ENCODE measurements at regions not wholly inside any gene's neighbourhood (a gene's known extent, or its start where the extent isn't known, plus 50 kb on each side); places are given as distances from the start of the nearest gene placed in this dataset.
A peak's percentile ranks its signal among the peaks of the same experiment; 100 is the strongest.

DNA sequence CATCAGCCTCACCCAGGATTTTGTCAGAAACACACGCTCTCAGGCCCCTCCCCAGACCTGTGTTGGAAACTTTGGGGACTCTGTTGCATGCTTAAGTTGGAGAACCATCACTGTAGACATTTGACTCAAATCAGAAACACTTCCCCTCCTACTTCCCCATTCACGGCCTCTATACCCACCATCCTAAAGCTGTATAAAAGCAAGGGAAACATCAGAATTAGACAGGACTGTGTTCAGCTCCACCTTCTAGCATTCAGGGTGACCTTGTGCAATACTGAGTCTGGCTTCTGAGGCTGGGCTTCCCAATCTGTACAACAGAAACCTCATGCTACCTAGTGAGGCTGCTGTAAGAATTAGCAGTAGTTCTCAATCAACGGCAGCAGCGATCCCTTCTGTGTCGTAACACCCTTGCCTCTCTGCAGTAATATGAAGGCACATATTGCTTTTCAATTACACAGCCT, 252.3 kb downstream of the LY86 start:
- no peak for DNase-seq

DNA sequence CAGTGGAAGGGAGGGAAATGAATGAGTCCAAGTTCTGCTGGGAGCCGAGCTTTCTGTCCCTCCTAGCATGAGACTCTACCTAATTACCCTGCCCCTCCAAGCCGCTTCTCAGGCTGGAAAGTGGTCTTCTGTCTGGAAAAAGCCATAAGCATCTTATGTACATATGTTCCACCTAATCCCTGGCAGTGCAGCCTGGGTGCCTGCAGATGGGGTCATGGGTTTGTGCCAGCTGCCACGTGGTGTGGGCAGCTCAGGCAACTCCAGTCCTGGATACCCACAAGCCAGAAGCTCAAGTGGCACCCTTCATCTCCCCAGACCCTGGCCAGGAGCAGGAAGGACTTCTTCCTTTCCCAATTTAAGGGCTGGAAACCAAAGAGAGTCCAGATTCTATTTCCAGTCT, 253.1 kb downstream of the LY86 start:
- no peak for DNase-seq

DNA sequence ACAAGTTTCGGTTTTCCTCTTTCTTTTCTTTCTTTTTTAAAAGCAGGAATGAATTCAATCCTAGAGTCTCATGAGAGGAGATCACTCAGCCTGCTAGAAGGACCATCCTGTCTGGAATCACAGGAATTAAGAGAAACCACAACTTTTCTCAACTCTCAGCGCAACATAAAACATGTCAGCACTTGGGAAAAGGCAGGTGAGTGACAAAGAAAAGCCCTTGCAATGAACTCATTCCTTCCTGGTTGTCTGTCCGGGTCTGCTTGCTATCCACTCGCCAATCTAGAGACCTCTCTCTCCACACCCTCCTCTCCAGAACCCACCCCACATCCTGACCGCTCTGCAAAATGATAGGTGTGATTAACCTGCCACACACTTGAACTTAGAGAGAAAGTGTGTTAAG, 253.8 kb downstream of the LY86 start:
- DNase-seq: no peak

DNA sequence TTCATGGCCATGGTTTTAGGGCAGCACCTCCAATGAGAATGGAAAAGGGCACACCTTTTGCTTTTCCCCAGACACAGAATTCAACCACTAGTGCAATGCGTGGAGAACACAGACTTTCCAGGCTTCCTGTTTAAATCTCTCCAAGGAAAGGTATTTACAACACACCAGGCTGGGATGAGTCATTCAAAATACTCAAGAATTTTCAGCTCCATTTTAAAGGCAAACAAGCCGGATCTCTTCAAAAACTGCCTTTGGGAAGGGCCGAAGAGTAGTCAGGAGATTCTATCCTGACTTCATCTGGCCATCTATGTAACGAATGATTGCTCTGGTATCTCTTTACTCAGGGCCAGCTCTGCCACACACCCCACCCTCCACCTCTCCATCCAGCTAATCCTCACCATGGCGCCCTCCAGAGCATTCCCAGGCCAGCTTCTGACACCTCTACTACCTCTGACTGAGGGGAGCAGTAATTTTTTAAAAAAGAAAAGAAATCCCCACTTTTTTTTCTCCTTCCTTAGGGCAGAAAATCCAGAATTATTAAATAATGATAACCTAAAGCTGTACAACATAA, 254.6 kb downstream of the LY86 start:
- no peak for DNase-seq

DNA sequence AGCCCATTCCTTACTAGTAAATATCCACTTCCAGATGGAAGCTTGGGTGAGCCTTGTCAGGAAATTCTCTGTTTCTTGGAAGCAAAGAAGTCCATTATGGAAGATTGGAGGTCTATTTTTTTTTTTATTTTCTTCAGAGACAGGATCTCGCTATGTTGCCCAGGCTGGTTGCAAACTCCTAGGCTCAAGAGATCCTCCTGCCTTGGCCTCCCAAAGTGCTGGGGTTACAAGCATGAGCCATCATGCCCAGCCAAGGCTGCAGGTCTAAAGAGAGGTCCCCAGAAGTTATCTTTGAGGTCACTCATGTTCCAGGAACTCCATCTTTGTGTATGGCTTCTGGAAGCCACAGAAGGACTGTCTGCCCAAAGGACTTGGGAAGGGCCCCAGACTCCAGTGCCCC, 255.3 kb downstream of the LY86 start:
- no peak for DNase-seq

DNA sequence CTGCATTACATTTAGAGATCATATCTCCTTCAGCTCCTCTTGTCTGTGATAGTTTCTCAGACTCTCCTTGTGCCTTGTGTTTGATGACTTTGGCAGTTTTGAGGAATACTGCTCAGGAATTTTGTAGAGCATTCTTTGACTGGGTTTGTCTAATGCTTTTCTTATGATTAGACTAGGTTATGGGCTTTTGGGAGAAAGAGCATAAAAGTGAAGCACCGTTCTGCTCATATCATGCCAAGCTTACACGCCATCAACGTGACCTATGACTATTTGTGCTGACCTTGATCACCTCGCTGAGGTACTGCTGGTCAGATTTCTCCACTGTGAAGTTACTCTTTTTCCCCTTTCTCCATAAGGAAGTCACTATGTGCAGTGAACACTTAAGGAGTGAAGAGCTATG, 256.0 kb downstream of the LY86 start:
- no peak for DNase-seq

DNA sequence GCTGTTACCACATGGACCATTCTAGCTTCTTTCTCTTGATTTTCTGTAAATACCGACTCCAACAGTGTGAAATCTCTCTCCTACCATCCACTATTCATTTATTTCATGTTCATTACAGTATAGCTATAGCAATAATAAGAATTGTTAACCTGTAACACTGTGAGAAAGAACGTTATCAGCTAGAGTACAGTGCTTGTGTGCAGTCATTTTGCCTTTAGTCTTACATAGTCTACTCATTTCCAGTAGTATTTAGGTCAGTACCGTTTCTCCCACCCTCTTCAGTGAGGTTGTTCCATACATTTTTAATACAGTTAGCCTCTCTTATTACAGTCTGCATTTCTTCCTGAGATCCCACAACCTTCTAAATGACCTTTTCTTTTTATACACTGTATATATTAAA, 257.1 kb downstream of the LY86 start:
- no peak for DNase-seq

DNA sequence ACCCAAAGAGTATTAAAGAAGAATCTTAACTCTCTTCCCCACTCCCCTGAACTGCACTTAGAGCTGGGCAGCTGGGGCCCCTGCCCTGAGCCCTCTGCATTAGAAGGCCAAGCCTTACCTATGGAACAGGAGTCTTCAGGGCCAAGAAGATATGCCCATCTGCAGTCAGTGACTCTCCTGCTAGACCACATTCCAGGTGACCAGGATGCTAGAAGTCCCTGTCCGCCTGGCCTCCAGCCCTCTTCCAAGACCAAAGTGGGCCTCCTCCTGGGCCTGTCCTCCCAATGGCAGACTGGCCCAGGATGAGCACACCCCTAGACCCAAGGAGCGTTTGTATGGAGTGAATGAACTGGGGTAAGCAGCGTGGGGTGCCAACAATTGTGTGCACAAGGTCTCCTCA, 259.1 kb downstream of the LY86 start:
- no peak for DNase-seq

DNA sequence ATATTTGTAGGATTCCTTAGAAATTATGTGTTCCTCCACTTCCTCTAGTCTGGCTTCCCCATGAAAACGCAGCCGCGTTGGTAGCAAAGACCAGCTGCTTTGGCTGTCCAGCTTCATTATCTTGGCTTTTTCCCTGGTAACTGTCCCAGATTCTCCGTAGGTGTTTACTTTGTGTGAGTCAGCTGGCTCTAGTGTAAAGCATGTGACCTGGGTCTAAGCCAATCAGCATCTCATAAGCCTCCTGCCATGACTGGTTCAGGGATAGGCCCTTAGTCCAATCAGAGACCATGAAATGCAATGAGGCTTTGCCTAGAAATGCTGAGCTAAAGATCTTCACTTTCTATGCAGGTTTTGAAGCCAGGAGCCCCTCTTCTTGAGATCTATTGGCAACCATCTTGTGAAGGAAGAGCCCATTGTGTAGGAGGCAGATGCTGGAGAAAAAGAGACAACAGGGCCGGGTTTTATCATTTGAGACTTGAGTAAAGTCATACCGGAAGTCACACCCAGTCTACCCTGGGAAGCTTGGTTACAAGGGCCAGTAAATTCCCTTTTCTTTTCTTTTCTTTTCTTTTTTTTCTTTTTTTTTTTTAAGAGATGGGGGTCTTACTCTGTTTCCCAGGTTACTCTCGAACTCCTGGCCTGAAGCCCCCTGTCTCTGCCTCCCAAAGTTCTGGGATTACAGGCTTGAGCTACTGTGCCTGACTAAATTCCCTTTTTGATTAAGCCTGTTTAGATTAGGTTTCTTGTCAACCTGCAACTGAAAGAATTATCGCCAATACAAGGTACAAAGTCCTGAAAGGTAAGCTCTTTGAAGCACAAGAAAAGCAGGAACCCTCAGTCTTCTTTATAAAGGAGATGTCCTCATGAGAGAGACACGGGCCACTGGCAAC, 256.5 kb upstream of the RREB1 start:
- no peak for DNase-seq

DNA sequence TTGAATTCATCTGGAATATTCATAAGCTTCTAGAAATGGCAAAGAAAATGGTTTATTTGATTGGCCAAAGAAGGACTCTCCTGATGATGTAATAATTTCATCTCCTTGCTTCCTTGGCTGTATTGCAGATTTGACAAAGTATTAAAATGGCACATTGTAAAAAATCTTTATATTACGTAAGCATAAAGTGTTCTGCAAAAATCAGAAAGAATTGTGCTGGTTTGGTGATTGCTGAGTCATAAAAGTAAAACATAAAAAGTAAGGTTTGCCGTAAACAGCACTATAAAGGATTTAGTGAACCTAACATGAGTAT, 255.9 kb upstream of the RREB1 start:
- no peak for DNase-seq

DNA sequence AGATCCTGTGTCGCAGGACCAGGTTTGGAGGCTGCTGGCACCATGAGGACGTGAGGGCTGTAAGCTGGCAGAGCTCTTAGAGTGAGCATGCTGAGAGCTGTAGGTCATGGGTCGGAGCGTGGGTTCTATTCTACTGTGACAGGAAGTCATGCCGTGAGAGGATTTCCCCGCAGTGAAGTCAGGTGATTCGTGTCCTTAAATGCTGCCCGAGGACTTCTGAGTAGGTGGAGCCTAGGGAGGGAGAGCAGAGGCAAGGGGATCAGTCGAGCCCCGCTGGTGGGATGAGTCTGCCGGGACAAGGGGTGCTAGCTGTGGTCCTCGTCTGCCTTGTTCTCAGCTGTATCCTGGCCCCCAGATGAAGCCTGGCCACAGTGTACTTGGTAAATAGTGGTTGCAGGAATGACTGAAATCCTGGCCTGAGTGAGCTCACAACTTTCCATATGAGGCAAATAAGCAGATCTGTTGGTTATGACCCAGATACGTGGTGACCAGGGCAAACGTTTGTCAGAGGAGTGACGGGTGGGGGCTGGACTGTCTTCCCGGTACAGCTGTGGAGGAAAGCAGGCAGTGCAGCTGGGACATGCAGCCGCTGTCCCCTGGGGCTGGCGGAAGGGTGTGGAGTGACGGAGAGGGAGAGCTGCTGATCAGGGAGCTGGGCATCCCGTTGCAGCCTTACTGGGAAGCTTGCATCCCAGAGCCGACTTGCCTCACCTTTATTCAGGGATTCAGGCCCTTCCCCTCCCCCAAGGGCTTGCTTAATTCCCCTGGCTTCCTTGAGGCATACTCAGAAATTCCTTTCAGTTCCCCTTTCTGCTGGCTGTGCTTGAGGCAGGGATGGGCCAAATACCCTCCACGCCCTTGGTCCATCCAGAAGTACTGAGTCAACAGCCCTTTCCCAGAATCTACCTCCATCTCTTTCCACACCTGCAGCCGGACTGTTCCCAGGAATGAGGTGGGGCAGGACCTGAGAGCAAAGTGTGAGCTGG, 250.9 kb upstream of the RREB1 start:
- DNase-seq: peak; percentile 16

DNA sequence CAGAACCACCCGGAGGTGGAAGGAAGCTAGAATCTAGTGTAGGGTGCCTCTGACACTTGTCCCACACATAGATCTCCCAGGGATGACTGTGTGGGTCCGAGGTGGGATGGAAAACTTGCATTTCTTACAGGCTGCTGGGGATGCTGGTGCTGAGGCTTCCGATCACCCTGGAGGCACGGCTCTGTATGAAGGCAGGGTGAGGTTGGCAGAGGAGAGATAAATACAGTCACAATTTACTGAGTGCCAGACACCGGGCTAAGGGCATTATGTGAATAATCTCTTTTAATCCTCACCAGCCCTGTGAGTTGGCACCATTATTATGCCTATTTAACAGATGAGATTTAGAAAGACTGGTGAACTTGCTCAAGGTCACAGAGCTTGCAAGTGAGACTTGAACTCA, 250.2 kb upstream of the RREB1 start:
- DNase-seq: no peak

DNA sequence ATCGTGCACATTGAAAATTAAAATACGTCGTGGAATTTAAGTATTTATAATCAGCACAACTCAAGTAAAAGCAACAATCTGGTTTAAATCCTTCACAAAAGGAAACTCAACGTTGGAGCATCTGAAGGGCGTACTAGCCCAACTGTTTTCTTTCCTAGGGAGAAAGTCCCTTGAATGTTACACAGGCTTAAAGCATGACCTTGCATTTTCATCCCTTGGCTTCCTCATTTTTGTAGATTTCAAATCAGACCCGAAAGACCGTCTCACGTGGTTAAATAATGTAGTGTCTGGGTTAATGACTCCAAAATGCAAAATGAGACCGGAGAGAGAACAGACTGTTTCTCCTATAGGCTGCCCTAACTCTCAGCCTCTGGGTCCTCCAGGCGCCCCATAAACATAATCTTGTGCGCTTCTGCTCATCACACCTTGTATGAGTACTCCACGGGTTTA, 249.2 kb upstream of the RREB1 start:
- no peak for DNase-seq

DNA sequence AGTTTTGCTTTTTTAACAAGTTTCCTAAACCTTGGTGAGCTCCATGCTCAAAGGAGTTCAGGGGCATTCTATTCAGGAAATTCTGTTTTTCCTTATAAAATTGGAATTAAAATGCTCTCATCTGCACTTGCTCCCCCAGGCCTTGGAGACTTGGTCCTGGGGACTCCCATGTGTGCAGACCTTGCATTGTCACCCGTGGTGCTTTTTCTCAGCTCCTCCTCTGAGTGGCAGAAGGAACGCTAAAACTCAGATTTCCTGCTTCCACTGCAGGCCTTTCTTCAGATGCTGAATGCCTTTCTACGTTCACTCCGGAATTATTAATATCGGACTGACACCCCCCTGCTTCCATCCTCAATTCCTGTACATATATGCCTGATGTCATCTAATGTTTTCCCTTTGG, 248.7 kb upstream of the RREB1 start:
- DNase-seq: no peak

DNA sequence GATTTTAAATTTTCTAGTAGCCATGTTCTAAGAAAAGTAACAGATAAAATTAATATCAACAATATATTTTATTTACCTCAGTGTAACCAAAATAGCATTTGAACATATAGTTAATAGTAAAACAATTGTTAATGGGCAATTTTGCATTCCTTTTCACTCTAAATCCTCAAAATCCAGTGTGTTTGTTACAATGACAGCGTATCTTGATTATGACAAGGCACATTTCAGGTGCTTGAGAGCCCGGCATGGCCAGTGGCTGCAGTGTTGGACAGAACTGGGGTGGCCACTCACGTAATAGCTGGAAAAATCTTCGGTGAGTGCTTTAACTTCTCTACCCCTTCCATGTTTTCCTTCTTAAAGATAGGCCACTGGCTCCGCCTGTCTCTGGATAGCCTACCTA, 248.0 kb upstream of the RREB1 start:
- DNase-seq: no peak

DNA sequence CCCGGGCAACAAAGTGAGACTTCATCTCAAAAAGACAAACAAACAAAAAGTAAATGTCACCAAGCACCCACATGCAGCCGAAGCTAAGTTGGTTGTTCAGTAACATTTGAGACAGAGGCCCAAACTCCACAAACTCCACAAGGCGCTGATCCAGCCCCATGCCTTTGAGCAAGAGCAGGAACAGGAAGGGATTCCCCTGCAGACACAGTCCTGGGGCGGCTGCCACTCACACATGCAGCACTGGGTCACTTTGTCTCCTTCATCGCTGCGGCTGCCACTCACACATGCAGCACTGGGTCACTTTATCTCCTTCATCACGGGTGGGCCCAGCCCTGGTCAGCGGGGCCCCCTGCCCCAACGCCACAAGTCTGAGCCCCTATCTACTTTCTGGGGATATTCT, 246.9 kb upstream of the RREB1 start:
- no peak for DNase-seq

DNA sequence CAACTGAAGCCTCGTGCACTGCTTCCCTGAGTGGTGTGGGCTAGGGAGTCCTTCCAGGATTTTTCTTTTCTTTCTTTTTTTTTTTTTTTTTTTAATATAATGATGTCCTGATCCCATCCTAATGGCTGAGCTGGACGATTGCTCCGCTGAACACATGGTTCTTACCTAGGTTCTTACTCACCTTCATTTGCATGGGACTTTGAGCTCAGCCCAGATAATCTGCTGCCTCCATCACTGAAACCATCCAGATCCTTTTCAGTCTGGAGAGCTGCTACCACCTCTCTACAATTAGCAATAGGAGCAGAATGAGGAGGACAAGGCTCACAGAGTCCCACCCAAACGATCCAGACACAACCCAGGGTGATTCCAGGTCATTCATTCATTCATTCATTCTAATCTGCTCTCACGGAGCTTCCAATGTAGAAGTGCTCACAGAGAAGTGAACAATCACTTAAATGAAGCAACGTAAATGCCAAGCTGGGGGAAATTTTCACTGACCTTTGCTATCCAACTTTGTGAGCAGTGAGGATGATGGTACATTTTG, 246.3 kb upstream of the RREB1 start:
- no peak for DNase-seq

DNA sequence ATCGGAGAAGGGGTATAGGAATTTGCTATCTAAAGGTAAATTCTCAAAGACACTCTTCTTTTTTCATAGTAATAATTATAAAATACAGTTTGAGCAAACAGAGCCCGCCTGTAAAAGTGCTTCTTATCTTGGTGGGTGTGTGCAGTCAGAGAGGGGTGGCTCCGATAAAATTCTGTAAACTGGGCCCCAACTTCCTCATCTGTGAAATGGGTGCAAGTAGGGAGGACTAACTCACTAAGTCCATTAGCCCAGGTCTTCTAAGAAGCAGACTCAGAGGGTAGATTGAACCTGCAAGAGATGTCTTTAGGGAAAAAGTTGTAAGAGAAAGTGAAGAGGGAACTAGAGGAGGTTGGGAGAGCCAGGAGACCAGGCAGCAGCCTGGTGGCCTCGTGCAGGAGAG, 245.8 kb upstream of the RREB1 start:
- DNase-seq: no peak

DNA sequence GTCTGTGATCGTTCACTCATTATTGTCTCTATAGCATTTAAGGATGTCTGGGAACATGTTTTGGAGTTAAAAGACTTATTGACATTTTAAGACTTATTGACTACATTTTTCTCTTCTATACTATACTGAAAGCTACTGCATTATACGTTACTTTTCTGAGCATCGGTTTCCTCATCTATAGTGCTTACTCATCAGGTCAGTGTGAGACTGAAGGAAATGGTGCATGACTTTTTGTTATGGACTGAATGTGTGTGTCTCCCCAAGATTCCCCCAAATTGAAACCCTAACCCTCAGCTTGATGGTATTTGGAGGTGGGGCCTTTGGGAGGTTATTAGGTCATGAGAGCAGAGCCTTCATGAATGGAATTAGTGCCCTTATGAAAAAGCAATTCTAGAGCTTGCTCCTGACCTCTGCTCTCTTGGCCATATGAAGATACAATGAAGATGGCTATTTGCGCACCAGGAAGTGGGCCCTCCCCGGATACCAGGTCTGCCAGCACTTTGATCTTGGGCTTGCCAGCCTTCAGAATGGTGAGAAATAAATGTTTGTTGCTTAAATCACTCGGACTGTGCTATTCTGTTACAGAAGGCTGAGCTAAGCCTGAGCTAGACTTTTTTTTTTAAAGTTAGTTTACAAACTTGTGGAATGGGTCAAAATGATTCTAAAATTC, 243.7 kb upstream of the RREB1 start:
- no peak for DNase-seq

DNA sequence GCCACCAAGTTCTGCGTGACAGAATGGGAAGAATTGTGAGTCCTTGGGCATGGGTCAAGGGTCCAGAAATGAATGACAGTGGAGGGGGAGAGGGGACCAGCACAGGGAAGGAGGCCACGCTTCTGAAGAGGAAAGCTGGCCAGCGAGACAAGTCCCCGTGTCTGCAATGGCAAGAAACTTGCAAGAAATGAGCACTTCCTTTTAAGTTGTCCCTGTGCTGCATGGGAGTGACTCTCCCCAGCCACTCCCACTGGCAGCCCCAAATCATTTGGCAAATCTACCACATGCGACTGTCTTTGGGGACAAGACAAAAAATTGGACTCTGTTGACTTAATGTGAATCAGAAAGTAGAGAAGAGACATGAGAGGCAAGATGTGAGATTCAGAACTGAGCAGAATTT, 242.2 kb upstream of the RREB1 start:
- DNase-seq: no peak

DNA sequence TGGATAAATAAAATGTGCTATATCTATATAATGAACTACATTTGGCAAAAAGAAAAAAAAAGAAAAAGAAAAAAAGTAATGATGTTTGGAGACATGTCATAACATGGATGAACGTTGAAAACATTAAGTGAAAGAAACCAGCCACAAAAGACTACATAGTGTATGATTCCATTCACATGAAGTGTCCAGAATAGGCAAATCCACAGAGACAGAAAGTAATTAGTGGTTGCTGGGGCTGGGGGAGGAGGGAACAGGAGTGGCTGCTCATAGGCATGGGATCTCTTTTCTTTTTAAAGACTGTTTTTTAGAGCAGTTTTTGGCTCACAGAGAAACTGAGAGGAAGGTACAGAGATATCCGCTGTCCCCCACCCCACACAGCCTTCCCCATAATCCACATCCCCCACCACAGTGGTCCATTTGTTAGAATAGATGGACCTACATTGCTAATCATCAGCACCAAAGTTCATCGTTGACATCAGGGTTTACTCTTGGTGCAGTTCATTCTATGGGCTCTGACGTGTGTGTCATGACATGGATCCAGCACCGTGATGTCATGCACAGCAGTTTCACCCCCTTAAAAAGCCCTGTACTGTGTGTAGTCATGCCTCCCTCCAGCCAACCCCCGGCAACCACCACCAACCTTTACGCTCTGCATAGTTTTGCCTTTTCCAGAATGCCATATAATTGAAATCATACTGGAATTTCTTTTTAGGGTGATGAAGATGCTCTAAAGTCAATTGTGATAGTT, 240.9 kb upstream of the RREB1 start:
- no peak for DNase-seq

Measured in muscle of arm (tissue), 1 donor.